Panc1 (cell line): ENCODE measurements at regions not wholly inside any gene's neighbourhood (a gene's known extent, or its start where the extent isn't known, plus 50 kb on each side); places are given as distances from the start of the nearest gene placed in this dataset.

Experiments
- ATAC-seq: fragments of 200-7000 bp; cut with Tn5 transposase; 2 replicates; pipeline ENCODE4 v1.9.1; 2020; ENCODE audit warnings: mild to moderate bottlenecking, moderate library complexity
- BruUV-seq: library from RNA; stranded (reverse); fragments of 400-500 nt; replicated peaks from 2 replicates; lab custom pipeline; 2021; lab: Mats Ljungman, UMichigan
- CTCF ChIA-PET: fragments of 300-600 bp; sonication (Branson Sonifier 250); formaldehyde crosslinking; loops from one replicate; lab custom pipeline; 2022; ENCODE audit warnings: antibody characterized with exemption; lab: Charles Lee
- POLR2A ChIA-PET: fragments of 300-600 bp; sonication (Branson Sonifier 250); formaldehyde crosslinking; loops from one replicate; lab custom pipeline; 2022; ENCODE audit warnings: antibody characterized with exemption; lab: Charles Lee
- DNase-seq: peaks from one replicate; pipeline ENCODE4 v3.0.0-alpha.2; 2010; ENCODE audit warnings: low read depth, low spot score
- H3K27ac ChIP-seq: 2 replicates; pipeline ENCODE4 v1.5.1; 2011; ENCODE audit warnings: mild to moderate bottlenecking, low read length, inconsistent platforms
- H3K27me3 ChIP-seq: fragments of 200-500 bp; sonication (Bioruptor generic); 2 replicates; pipeline ENCODE4 v1.6.0; 2014; ENCODE audit warnings: low read length, inconsistent platforms; ENCODE audit not compliant: control insufficient read depth, insufficient read depth
- H3K36me3 ChIP-seq: fragments of 200-500 bp; sonication (Bioruptor generic); 2 replicates; pipeline ENCODE4 v1.5.1; 2014; ENCODE audit warnings: inconsistent platforms, mild to moderate bottlenecking, low read length, moderate library complexity; ENCODE audit not compliant: control insufficient read depth, insufficient read depth
- H3K4me1 ChIP-seq: 2 replicates; pipeline ENCODE4 v1.5.1; 2011; ENCODE audit warnings: inconsistent platforms, mild to moderate bottlenecking, low read length, moderate library complexity; ENCODE audit not compliant: control insufficient read depth, insufficient read depth
- H3K4me3 ChIP-seq, 2 experiments: 2 replicates each; pipeline ENCODE4 v1.5.1; 2011 to 2012; ENCODE audit warnings: low read depth in 2 of 2, low read length in 2 of 2, mild to moderate bottlenecking in 2 of 2, inconsistent platforms in 1 of 2, moderate library complexity in 1 of 2
- H3K9me3 ChIP-seq: fragments of 200-500 bp; sonication (Bioruptor generic); 2 replicates; pipeline ENCODE4 v1.5.1; 2014; ENCODE audit warnings: low read depth, mild to moderate bottlenecking, inconsistent platforms, low read length, moderate library complexity; ENCODE audit not compliant: control insufficient read depth, insufficient read depth
- POLR2AphosphoS5 ChIP-seq: IDR thresholded peaks from 2 replicates; pipeline ENCODE4 v1.6.1; 2012; ENCODE audit warnings: mild to moderate bottlenecking, low read depth, low read length, moderate library complexity
- SIN3A ChIP-seq: IDR thresholded peaks from 2 replicates; pipeline ENCODE4 v1.6.1; 2012; ENCODE audit warnings: low read depth, mild to moderate bottlenecking, low read length, moderate library complexity, borderline replicate concordance; ENCODE audit not compliant: insufficient read depth
- TCF7L2 ChIP-seq: IDR thresholded peaks from 2 replicates; pipeline ENCODE4 v1.6.1; 2011; ENCODE audit warnings: mild to moderate bottlenecking, low read depth, low read length, inconsistent platforms
- in situ Hi-C: cut with HindIII; loops from 2 replicates; pipeline ENCODE4 v1.10.0; 2016; ENCODE audit warnings: low sequenced_read_pairs, low pct_unique_long_range_greater_than_20kb
- intact Hi-C: fragments of 100-400 bp; cut with micrococcal nuclease; formaldehyde crosslinking; loops from one replicate; pipeline ENCODE4 v1.10.0; 2022; ENCODE audit not compliant: unreplicated experiment
- TF ChIP-seq, protein P1 (sequence below), 2 experiments: IDR thresholded peaks; 2 replicates each; pipeline ENCODE4 v1.6.1; 2011 to 2012; ENCODE audit warnings: low read depth in 2 of 2, control low read depth in 1 of 2, low read length in 1 of 2, mild to moderate bottlenecking in 1 of 2, moderate library complexity in 1 of 2; ENCODE audit not compliant: insufficient read depth in 1 of 2
- TF ChIP-seq, protein P2 (sequence below): fragments of 450-650 bp; IDR thresholded peaks from 2 replicates; pipeline ENCODE4 v1.5.1; 2017; ENCODE audit warnings: mild to moderate bottlenecking

DNA sequence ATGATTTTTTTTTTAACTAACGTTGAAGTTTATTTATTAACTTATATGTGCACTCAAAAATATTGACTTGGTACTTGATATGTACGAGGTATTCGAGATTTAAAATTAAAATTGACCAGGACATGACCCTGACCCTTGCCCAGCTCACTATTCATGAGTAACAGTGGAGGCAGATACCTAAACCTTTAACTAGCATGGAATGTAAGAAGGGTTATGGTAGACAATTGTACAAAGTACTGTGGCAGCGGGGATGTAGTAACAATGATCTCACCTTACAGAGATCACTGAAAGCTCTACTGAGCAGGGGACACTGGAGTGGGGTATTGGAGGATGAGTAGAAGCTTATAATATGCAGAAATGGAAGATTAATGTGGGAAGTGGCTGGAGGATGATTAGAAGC, 60.8 kb downstream of the ADRA2A start:
- no peak overlapping the region for H3K27ac ChIP-seq
- H3K4me1 ChIP-seq: no peaks in the 10 kb centered on the region
- no TSS peak for BruUV-seq
- intact Hi-C loops: no loop called here
- peaks cover 2% of the 10 kb centered on the region; the same call in 1 of the 2 replicates for H3K27me3 ChIP-seq
- no peaks in the 10 kb centered on the region for H3K9me3 ChIP-seq
- DNase-seq (no peak), ATAC-seq (no peak)
- no peaks in the 10 kb centered on the region for H3K36me3 ChIP-seq
- H3K4me3 ChIP-seq: no peak overlapping the region
- ChIA-PET POLR2A (no interaction called here), CTCF (no interaction called here)
- no peak for TF ChIP-seq SIN3A
- TF ChIP-seq, protein P1, sequence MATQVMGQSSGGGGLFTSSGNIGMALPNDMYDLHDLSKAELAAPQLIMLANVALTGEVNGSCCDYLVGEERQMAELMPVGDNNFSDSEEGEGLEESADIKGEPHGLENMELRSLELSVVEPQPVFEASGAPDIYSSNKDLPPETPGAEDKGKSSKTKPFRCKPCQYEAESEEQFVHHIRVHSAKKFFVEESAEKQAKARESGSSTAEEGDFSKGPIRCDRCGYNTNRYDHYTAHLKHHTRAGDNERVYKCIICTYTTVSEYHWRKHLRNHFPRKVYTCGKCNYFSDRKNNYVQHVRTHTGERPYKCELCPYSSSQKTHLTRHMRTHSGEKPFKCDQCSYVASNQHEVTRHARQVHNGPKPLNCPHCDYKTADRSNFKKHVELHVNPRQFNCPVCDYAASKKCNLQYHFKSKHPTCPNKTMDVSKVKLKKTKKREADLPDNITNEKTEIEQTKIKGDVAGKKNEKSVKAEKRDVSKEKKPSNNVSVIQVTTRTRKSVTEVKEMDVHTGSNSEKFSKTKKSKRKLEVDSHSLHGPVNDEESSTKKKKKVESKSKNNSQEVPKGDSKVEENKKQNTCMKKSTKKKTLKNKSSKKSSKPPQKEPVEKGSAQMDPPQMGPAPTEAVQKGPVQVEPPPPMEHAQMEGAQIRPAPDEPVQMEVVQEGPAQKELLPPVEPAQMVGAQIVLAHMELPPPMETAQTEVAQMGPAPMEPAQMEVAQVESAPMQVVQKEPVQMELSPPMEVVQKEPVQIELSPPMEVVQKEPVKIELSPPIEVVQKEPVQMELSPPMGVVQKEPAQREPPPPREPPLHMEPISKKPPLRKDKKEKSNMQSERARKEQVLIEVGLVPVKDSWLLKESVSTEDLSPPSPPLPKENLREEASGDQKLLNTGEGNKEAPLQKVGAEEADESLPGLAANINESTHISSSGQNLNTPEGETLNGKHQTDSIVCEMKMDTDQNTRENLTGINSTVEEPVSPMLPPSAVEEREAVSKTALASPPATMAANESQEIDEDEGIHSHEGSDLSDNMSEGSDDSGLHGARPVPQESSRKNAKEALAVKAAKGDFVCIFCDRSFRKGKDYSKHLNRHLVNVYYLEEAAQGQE (IDR thresholded peaks at IDR 0.05; ENCODE audit: insufficient read depth in 1 of 2, low read depth in 2 of 2, low read length in 1 of 2): no peak
- no peak for TF ChIP-seq TCF7L2
- TF ChIP-seq, protein P2, sequence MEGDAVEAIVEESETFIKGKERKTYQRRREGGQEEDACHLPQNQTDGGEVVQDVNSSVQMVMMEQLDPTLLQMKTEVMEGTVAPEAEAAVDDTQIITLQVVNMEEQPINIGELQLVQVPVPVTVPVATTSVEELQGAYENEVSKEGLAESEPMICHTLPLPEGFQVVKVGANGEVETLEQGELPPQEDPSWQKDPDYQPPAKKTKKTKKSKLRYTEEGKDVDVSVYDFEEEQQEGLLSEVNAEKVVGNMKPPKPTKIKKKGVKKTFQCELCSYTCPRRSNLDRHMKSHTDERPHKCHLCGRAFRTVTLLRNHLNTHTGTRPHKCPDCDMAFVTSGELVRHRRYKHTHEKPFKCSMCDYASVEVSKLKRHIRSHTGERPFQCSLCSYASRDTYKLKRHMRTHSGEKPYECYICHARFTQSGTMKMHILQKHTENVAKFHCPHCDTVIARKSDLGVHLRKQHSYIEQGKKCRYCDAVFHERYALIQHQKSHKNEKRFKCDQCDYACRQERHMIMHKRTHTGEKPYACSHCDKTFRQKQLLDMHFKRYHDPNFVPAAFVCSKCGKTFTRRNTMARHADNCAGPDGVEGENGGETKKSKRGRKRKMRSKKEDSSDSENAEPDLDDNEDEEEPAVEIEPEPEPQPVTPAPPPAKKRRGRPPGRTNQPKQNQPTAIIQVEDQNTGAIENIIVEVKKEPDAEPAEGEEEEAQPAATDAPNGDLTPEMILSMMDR: no peak
- no peak for TF ChIP-seq POLR2AphosphoS5
- in situ Hi-C loops: no loop called here

DNA sequence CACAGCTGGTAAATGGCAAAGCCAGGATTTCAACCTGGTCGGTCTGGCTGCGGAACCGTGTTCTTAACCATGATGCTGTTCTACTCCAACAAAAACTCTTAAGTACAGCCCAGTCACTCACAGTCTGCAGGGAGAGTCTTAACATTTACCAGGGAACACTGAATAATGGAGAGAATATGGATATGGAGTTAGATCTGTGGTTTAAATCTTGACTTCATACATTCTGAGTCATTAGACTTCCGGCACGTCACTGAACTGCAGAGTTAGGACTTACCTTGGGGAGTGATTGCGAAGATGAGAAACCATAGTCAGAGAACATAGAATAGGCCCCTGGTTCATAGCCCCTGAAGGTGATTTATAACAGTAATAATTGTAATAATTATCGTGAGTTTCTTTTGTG, 61.7 kb downstream of the ADRA2A start:
- in situ Hi-C loops: no loop called here
- POLR2A ChIA-PET: no interaction called here

More for the DNA sequence above, 61.7 kb downstream of the ADRA2A start:
- no TSS peak for BruUV-seq
- TF ChIP-seq SIN3A: no peak
- TF ChIP-seq, protein P1 (IDR thresholded peaks at IDR 0.05; ENCODE audit: insufficient read depth in 1 of 2, low read depth in 2 of 2, low read length in 1 of 2): no peak
- TF ChIP-seq, protein P2: no peak
- TF ChIP-seq TCF7L2: no peak
- no peak for TF ChIP-seq POLR2AphosphoS5
- CTCF ChIA-PET: no interaction called here
- intact Hi-C loops: no loop called here
- Histone ChIP-seq H3K9me3 (no peaks in the 10 kb centered on the region), H3K36me3 (no peaks in the 10 kb centered on the region), H3K27me3 (peaks cover 2% of the 10 kb centered on the region; the same call in 1 of the 2 replicates), H3K27ac (no peak overlapping the region), H3K4me1 (no peaks in the 10 kb centered on the region), H3K4me3 (no peak overlapping the region)
- ATAC-seq (no peak), DNase-seq (no peak)
